Ishikawa (cell line): ENCODE measurements at regions not wholly inside any gene's neighbourhood (a gene's known extent, or its start where the extent isn't known, plus 50 kb on each side); places are given as distances from the start of the nearest gene placed in this dataset.

Source experiments
- CEBPB ChIP-seq: IDR thresholded peaks from 2 replicates; pipeline ENCODE4 v1.6.1; 2012
- CREB1 ChIP-seq: IDR thresholded peaks from 2 replicates; pipeline ENCODE4 v1.6.1; 2012; ENCODE audit warnings: low read depth
- EGR1 ChIP-seq: IDR thresholded peaks from 2 replicates; pipeline ENCODE4 v1.6.1; 2012
- EP300 ChIP-seq: IDR thresholded peaks from 2 replicates; pipeline ENCODE4 v1.6.1; 2012; ENCODE audit warnings: borderline replicate concordance
- FOXM1 ChIP-seq: IDR thresholded peaks from 2 replicates; pipeline ENCODE4 v1.6.1; 2012; ENCODE audit warnings: low read depth, borderline replicate concordance
- NFIC ChIP-seq: IDR thresholded peaks from 2 replicates; pipeline ENCODE4 v1.6.1; 2012
- RAD21 ChIP-seq: IDR thresholded peaks from 2 replicates; pipeline ENCODE4 v1.6.1; 2012; ENCODE audit warnings: low read depth
- TAF1 ChIP-seq: IDR thresholded peaks from 2 replicates; pipeline ENCODE4 v1.6.1; 2012; ENCODE audit warnings: low read depth, mild to moderate bottlenecking
- TCF12 ChIP-seq: IDR thresholded peaks from 2 replicates; pipeline ENCODE4 v1.6.1; 2012; ENCODE audit warnings: low read depth
- TEAD4 ChIP-seq: IDR thresholded peaks from 2 replicates; pipeline ENCODE4 v1.6.1; 2012
- YY1 ChIP-seq: IDR thresholded peaks from 2 replicates; pipeline ENCODE4 v1.6.1; 2012; ENCODE audit warnings: low read depth
- ZBTB7A ChIP-seq: IDR thresholded peaks from 2 replicates; pipeline ENCODE4 v1.6.1; 2012; ENCODE audit warnings: low read depth
- TF ChIP-seq, protein P1 (sequence below): IDR thresholded peaks from 2 replicates; pipeline ENCODE4 v1.6.1; 2012
- TF ChIP-seq, protein P2 (sequence below): IDR thresholded peaks from 2 replicates; pipeline ENCODE4 v1.6.1; 2012; ENCODE audit warnings: low read depth, mild to moderate bottlenecking
- TF ChIP-seq, protein P3 (sequence below): IDR thresholded peaks from 2 replicates; pipeline ENCODE4 v1.6.1; 2012

DNA sequence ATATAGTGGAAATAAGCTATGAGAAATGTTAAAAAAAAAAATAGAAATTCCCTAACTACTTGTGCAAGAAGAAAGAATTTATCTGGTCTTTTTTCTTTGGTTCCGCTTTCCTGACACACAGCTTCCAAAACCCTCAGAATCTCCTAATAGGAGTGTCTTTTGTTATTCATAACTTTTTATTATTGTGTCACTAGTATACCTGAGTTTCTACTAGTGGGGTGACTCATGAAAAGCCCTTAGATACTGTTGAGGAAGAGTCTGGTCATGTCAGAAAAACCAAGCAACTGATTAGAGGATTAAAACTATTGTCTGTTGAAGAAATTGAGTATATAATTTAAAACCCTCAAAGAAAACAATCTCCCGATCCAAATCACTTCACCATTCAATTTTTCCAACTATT is 152.8 kb upstream of the IFNE start:
- TF ChIP-seq YY1, result no peak
- TF ChIP-seq EGR1, result no peak
- no peak for TF ChIP-seq TCF12
- TF ChIP-seq, protein P1, sequence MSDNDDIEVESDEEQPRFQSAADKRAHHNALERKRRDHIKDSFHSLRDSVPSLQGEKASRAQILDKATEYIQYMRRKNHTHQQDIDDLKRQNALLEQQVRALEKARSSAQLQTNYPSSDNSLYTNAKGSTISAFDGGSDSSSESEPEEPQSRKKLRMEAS, result no peak
- TF ChIP-seq CREB1, result no peak
- TF ChIP-seq FOXM1, result no peak
- TF ChIP-seq, protein P2, sequence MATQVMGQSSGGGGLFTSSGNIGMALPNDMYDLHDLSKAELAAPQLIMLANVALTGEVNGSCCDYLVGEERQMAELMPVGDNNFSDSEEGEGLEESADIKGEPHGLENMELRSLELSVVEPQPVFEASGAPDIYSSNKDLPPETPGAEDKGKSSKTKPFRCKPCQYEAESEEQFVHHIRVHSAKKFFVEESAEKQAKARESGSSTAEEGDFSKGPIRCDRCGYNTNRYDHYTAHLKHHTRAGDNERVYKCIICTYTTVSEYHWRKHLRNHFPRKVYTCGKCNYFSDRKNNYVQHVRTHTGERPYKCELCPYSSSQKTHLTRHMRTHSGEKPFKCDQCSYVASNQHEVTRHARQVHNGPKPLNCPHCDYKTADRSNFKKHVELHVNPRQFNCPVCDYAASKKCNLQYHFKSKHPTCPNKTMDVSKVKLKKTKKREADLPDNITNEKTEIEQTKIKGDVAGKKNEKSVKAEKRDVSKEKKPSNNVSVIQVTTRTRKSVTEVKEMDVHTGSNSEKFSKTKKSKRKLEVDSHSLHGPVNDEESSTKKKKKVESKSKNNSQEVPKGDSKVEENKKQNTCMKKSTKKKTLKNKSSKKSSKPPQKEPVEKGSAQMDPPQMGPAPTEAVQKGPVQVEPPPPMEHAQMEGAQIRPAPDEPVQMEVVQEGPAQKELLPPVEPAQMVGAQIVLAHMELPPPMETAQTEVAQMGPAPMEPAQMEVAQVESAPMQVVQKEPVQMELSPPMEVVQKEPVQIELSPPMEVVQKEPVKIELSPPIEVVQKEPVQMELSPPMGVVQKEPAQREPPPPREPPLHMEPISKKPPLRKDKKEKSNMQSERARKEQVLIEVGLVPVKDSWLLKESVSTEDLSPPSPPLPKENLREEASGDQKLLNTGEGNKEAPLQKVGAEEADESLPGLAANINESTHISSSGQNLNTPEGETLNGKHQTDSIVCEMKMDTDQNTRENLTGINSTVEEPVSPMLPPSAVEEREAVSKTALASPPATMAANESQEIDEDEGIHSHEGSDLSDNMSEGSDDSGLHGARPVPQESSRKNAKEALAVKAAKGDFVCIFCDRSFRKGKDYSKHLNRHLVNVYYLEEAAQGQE, result no peak
- TF ChIP-seq ZBTB7A, result no peak
- no peak for TF ChIP-seq EP300
- no peak for TF ChIP-seq RAD21

DNA sequence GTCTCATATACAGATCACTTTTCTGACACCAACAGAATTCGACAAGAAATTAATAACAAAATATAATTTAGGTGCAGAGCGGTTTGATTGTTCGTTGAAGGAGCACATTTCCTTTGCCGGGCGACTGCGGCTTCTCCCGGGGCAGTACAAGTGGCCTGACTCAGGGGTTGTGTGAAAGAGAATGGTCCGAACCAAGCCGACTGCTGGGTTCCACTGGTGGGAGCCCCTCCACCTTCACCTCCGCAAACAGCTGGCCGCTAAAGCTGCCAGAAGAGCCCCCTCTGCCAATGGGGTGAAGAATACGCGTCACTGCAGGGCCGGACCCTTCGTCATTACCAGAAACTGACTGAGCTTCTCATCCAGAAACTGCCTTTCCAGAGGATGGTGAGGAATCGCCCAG is 156.0 kb upstream of the IFNE start:
- TF ChIP-seq FOXM1 (no peak), EP300 (no peak), CREB1 (no peak), TCF12 (no peak), EGR1 (no peak), CEBPB (no peak), ZBTB7A (no peak), TEAD4 (no peak)
- TF ChIP-seq, protein P1, result no peak
- TF ChIP-seq, protein P2, result no peak
- TF ChIP-seq, protein P3, sequence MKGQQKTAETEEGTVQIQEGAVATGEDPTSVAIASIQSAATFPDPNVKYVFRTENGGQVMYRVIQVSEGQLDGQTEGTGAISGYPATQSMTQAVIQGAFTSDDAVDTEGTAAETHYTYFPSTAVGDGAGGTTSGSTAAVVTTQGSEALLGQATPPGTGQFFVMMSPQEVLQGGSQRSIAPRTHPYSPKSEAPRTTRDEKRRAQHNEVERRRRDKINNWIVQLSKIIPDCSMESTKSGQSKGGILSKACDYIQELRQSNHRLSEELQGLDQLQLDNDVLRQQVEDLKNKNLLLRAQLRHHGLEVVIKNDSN, result no peak

DNA sequence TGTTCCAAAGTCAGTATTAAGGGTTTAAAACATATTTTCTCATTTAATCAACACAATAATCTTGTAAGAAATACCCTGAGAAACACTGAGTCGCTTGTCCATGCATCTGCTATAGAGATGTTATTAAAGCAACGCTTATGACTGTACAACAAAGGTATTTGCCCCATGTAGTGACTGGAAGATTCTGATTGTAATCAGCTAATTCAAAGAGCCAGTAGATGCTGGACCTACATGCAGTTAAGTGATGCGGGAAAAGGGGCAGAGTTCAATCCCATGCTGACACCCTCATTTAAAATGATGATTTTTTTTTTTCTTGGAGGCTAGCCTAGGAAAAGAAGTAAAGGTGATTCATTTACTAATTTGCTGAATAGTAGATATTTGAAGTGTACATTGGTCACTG is 149.3 kb upstream of the MTAP start:
- TF ChIP-seq RAD21, result no peak
- TF ChIP-seq, protein P2, result no peak
- TF ChIP-seq TEAD4, result no peak
- no peak for TF ChIP-seq CREB1
- TF ChIP-seq FOXM1, result no peak
- TF ChIP-seq EGR1, result no peak

DNA sequence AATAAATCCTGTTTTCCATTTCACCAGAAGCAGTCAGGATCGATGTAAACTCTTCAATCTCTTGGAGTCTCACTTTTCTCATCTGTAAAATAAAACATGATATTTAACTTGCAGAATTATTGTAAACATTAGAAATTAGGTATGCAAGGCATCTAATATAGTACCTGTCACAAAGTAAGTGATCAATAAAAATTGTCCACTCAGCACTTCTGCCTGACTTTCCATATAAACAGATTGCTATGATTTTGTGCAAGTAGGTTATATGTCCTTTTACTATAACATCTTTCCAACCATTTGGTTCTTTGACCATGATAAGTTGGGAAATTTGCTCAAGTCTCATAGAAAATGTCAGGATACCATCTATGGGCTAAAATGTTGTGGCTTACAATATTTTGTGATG is 148.8 kb upstream of the MTAP start:
- no peak for TF ChIP-seq RAD21
- TF ChIP-seq, protein P1, result no peak
- no peak for TF ChIP-seq EGR1
- no peak for TF ChIP-seq EP300
- no peak for TF ChIP-seq TCF12
- TF ChIP-seq YY1, result no peak
- TF ChIP-seq TEAD4, result no peak
- TF ChIP-seq, protein P3, result no peak
- no peak for TF ChIP-seq FOXM1
- TF ChIP-seq, protein P2, result no peak
- no peak for TF ChIP-seq ZBTB7A
- no peak for TF ChIP-seq TAF1
- TF ChIP-seq CREB1, result no peak
- no peak for TF ChIP-seq NFIC
- TF ChIP-seq CEBPB, result no peak
